NB4 (cell line): ENCODE measurements at regions not wholly inside any gene's neighbourhood (a gene's known extent, or its start where the extent isn't known, plus 50 kb on each side); places are given as distances from the start of the nearest gene placed in this dataset.
A peak's percentile ranks its signal among the peaks of the same experiment; 100 is the strongest.

Source experiments
- DNase-seq: peaks from one replicate; pipeline ENCODE4 v3.0.0; 2010; ENCODE audit warnings: low read depth
- H3K4me3 ChIP-seq: one replicate; pipeline ENCODE4 v1.5.1; 2011; ENCODE audit warnings: mild to moderate bottlenecking, low read depth, low read length, moderate library complexity
- CTCF ChIP-seq: IDR thresholded peaks from one replicate; pipeline ENCODE4 v1.5.1; 2012; ENCODE audit warnings: low read depth, low read length
- MYC ChIP-seq: IDR thresholded peaks from 2 replicates; pipeline ENCODE4 v1.6.1; 2011; ENCODE audit warnings: low read depth, low read length
- POLR2A ChIP-seq: IDR thresholded peaks from 2 replicates; pipeline ENCODE4 v1.6.1; 2011; ENCODE audit warnings: mild to moderate bottlenecking; ENCODE audit not compliant: insufficient read length; ENCODE audit errors: extremely low read depth
- TF ChIP-seq, protein P1 (sequence below): IDR thresholded peaks from 2 replicates; pipeline ENCODE4 v1.6.1; 2011; ENCODE audit warnings: low read depth, low read length

DNA sequence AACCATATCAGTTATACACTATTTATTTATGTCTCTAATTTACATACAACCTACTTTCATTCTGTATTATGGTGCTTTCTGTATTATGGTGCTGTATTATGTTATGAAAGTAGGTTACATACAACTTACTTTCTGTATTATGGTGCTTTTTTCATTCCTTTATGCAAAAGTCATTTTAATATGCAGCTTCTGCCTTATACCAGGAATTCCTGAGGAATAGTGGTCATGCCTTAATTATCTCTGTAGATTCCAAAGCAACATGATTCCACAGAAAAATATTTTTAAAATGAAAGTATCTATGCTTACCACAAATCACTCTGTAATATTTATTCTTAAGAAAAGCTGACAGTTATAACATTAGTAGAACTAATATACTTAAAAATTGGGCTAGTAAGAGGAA is 922.0 kb upstream of the NRXN1 start:
- no peak overlapping the region for H3K4me3 ChIP-seq
- TF ChIP-seq POLR2A: no peak
- TF ChIP-seq, protein P1, sequence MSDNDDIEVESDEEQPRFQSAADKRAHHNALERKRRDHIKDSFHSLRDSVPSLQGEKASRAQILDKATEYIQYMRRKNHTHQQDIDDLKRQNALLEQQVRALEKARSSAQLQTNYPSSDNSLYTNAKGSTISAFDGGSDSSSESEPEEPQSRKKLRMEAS: no peak
- no peak for TF ChIP-seq MYC
- TF ChIP-seq CTCF: no peak
- DNase-seq: no peak

DNA sequence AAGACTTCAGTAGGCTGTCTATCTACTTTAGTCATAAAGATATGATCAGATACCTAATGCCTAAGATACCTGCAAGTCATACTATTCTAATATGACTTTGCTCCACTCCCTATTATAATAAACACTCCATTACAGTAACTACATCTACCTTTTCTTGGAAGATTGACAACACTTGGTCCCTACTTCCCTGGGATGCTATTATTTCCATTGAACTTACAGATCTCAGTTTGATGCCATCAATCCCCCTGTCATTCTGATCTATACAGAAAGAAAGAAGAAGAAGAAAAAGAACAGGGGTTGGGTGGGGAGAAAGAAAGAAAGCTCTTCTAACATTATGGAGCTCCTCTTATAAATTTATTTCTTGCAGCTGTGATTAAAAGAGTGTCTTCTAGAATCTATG is 889.1 kb upstream of the NRXN1 start:
- DNase-seq: no peak
- TF ChIP-seq CTCF: no peak
- TF ChIP-seq MYC: no peak
- TF ChIP-seq, protein P1: no peak
- no peak for TF ChIP-seq POLR2A
- H3K4me3 ChIP-seq: no peak overlapping the region

DNA sequence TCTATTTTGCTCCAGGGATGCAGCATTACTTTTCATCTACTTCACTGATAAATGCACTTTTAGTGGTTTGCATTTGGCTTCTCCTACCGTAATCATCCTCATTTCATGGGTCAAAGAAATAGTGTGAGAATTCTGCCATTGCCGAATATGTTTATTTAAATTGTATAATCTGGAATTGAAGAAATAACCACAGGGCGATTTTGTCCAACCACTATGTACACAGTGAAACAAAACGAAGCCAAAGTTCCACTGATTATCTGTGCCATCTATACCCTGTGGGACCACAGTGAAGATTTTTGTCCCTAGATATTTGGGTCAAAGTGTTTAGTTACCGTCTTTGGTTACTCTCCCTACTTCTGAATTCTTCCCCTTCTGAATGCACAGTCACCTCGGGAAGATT is 888.6 kb upstream of the NRXN1 start:
- no peak overlapping the region for H3K4me3 ChIP-seq
- TF ChIP-seq MYC (no peak), CTCF (no peak), POLR2A (no peak)
- TF ChIP-seq, protein P1: no peak
- no peak for DNase-seq

- no peak overlapping the region for H3K4me3 ChIP-seq
- TF ChIP-seq MYC (no peak), POLR2A (no peak), CTCF (no peak)
- TF ChIP-seq, protein P1: no peak
- DNase-seq: no peak
These were observed 887.5 kb upstream of the NRXN1 start for GRCh38 chr2:51919395-51919794.

- no peak overlapping the region for H3K4me3 ChIP-seq
- DNase-seq: peak; percentile 48
- no peak for TF ChIP-seq POLR2A
- TF ChIP-seq, protein P1: no peak
- TF ChIP-seq MYC: no peak
- no peak for TF ChIP-seq CTCF
These were observed 886.2 kb upstream of the NRXN1 start for GRCh38 chr2:51918113-51918512.

GRCh38 chr2:51903728-51904127 is 871.8 kb upstream of the NRXN1 start:
- no peak for TF ChIP-seq POLR2A
- TF ChIP-seq CTCF: no peak
- TF ChIP-seq, protein P1: no peak
- no peak for TF ChIP-seq MYC
- DNase-seq: no peak
- no peak overlapping the region for H3K4me3 ChIP-seq
